PC-3 (cell line): ENCODE measurements at regions not wholly inside any gene's neighbourhood (a gene's known extent, or its start where the extent isn't known, plus 50 kb on each side); places are given as distances from the start of the nearest gene placed in this dataset.

Source experiments
- ATAC-seq: fragments of 200-7000 bp; cut with Tn5 transposase; 2 replicates; pipeline ENCODE4 v1.9.1; 2020; ENCODE audit warnings: mild to moderate bottlenecking, moderate library complexity
- BruUV-seq: library from RNA; stranded (reverse); fragments of 400-500 nt; replicated peaks from 2 replicates; lab custom pipeline; 2021; lab: Mats Ljungman, UMichigan
- CTCF ChIA-PET: fragments of 300-600 bp; sonication (Branson Sonifier 250); formaldehyde crosslinking; loops from one replicate; lab custom pipeline; 2022; ENCODE audit warnings: antibody characterized with exemption; lab: Charles Lee
- POLR2A ChIA-PET: fragments of 300-600 bp; sonication (Branson Sonifier 250); formaldehyde crosslinking; loops from one replicate; lab custom pipeline; 2022; ENCODE audit warnings: antibody characterized with exemption; ENCODE audit not compliant: unreplicated experiment; lab: Charles Lee
- DNase-seq: peaks from one replicate; pipeline ENCODE4 v3.0.0-alpha.2; 2015
- H2AFZ ChIP-seq: fragments of 300-600 bp; sonication (generic); 2 replicates; pipeline ENCODE4 v1.6.0; 2016; ENCODE audit warnings: antibody characterized with exemption, low read length
- H3F3A ChIP-seq: fragments of 300-600 bp; sonication (generic); one replicate; pipeline ENCODE4 v1.6.0; 2017; ENCODE audit warnings: antibody characterized with exemption, low read length, control low read depth, mild to moderate bottlenecking; ENCODE audit not compliant: unreplicated experiment
- H3K27ac ChIP-seq: fragments of 300-600 bp; sonication (generic); 2 replicates; pipeline ENCODE4 v1.5.1; 2016; ENCODE audit warnings: mild to moderate bottlenecking, low read length
- H3K27me3 ChIP-seq: fragments of 300-600 bp; sonication (generic); 2 replicates; pipeline ENCODE4 v1.6.1; 2016; ENCODE audit warnings: low read length, mixed read lengths
- H3K36me3 ChIP-seq: fragments of 300-600 bp; sonication (generic); 2 replicates; pipeline ENCODE4 v1.6.1; 2016; ENCODE audit warnings: low read depth, mixed run types, low read length, mixed read lengths
- H3K4me1 ChIP-seq: fragments of 300-600 bp; sonication (generic); 2 replicates; pipeline ENCODE4 v1.5.1; 2016; ENCODE audit warnings: low read length; ENCODE audit not compliant: insufficient read depth
- H3K4me2 ChIP-seq: fragments of 300-600 bp; sonication (generic); 2 replicates; pipeline ENCODE4 v1.6.0; 2016; ENCODE audit warnings: low read length
- H3K4me3 ChIP-seq: fragments of 300-600 bp; sonication (generic); 2 replicates; pipeline ENCODE4 v1.5.1; 2016; ENCODE audit warnings: mild to moderate bottlenecking, low read length, mixed read lengths
- H3K79me2 ChIP-seq: fragments of 300-600 bp; sonication (generic); 2 replicates; pipeline ENCODE4 v1.6.1; 2017; ENCODE audit warnings: low read length, mixed read lengths
- H3K9ac ChIP-seq: fragments of 300-600 bp; sonication (generic); 2 replicates; pipeline ENCODE4 v1.6.0; 2016; ENCODE audit warnings: mild to moderate bottlenecking, low read length
- H3K9me2 ChIP-seq: fragments of 300-600 bp; sonication (generic); replicated peaks from 2 replicates; pipeline ENCODE4 v1.6.1; 2016; ENCODE audit warnings: mixed run types, low read length, mixed read lengths
- H3K9me3 ChIP-seq: fragments of 300-600 bp; sonication (generic); 2 replicates; pipeline ENCODE4 v1.6.1; 2016; ENCODE audit warnings: low read length, mixed read lengths
- H4K20me1 ChIP-seq: fragments of 300-600 bp; sonication (generic); 2 replicates; pipeline ENCODE4 v1.6.1; 2016; ENCODE audit warnings: low read length, mixed read lengths
- CTCF ChIP-seq: fragments of 300-600 bp; sonication (generic); conservative IDR thresholded peaks from 2 replicates; pipeline ENCODE4 v1.5.1; 2017; ENCODE audit warnings: antibody characterized with exemption, low read depth, mild to moderate bottlenecking, low read length
- EZH2 ChIP-seq: fragments of 300-600 bp; sonication (generic); IDR thresholded peaks from one replicate; pipeline ENCODE4 v1.6.1; 2017; ENCODE audit warnings: antibody characterized with exemption, mild to moderate bottlenecking, low read length; ENCODE audit not compliant: unreplicated experiment
- EZH2phosphoT487 ChIP-seq: fragments of 300-600 bp; sonication (generic); IDR thresholded peaks from 2 replicates; pipeline ENCODE4 v1.6.1; 2018; ENCODE audit warnings: mild to moderate bottlenecking, antibody characterized with exemption, low read length, borderline replicate concordance
- intact Hi-C: fragments of 100-400 bp; cut with micrococcal nuclease; formaldehyde crosslinking; loops from 2 replicates; pipeline ENCODE4 v1.9.0; 2023

GRCh38 chr18:47709556-47709955 lies 220.9 kb downstream of the SMAD2 start:
- no peaks in the 10 kb centered on the region for H3F3A ChIP-seq
- no peaks in the 10 kb centered on the region for H3K36me3 ChIP-seq
- no peaks in the 10 kb centered on the region for H3K4me1 ChIP-seq
- BruUV-seq = no TSS peak
- TF ChIP-seq CTCF (no peak), EZH2 (no peak), EZH2phosphoT487 (no peak)
- H4K20me1 ChIP-seq = no peaks in the 10 kb centered on the region
- DNase-seq (no peak), ATAC-seq (no peak)
- no peak overlapping the region for H3K27ac ChIP-seq
- H3K4me2 ChIP-seq = no peak overlapping the region
- H3K4me3 ChIP-seq = no peak overlapping the region
- no peaks in the 10 kb centered on the region for H3K27me3 ChIP-seq
- ChIA-PET POLR2A (no interaction called here), CTCF (no interaction called here)
- H3K9me2 ChIP-seq = no peaks in the 10 kb centered on the region
- H3K9ac ChIP-seq = no peak overlapping the region
- no peaks in the 10 kb centered on the region for H3K9me3 ChIP-seq
- intact Hi-C loops = no loop called here
- H2AFZ ChIP-seq = no peak overlapping the region
- H3K79me2 ChIP-seq = no peaks in the 10 kb centered on the region

GRCh38 chr18:47708206-47708605 lies 222.3 kb downstream of the SMAD2 start:
- H3K36me3 ChIP-seq = no peaks in the 10 kb centered on the region
- TF ChIP-seq EZH2 (no peak), EZH2phosphoT487 (no peak), CTCF (no peak)
- no peak overlapping the region for H2AFZ ChIP-seq
- POLR2A ChIA-PET = no interaction called here
- H3K9me2 ChIP-seq = no peaks in the 10 kb centered on the region
- DNase-seq (no peak), ATAC-seq (no peak)
- H3K79me2 ChIP-seq = no peaks in the 10 kb centered on the region
- no peak overlapping the region for H3K4me2 ChIP-seq
- no peaks in the 10 kb centered on the region for H3F3A ChIP-seq
- H4K20me1 ChIP-seq = no peaks in the 10 kb centered on the region
- H3K9me3 ChIP-seq = no peaks in the 10 kb centered on the region
- BruUV-seq = no TSS peak
- H3K4me1 ChIP-seq = no peaks in the 10 kb centered on the region
- H3K27ac ChIP-seq = no peak overlapping the region
- H3K9ac ChIP-seq = no peak overlapping the region
- CTCF ChIA-PET = no interaction called here
- intact Hi-C loops = no loop called here
- no peaks in the 10 kb centered on the region for H3K27me3 ChIP-seq
- H3K4me3 ChIP-seq = no peak overlapping the region

GRCh38 chr18:47701134-47701533 lies 229.3 kb downstream of the SMAD2 start:
- Histone ChIP-seq H3K36me3 (no peaks in the 10 kb centered on the region), H3K9ac (no peak overlapping the region), H3K79me2 (no peaks in the 10 kb centered on the region), H3K4me2 (no peak overlapping the region), H2AFZ (no peak overlapping the region), H3K9me3 (no peaks in the 10 kb centered on the region), H3K9me2 (no peaks in the 10 kb centered on the region), H3F3A (no peaks in the 10 kb centered on the region), H3K4me3 (no peak overlapping the region), H3K27me3 (no peaks in the 10 kb centered on the region), H3K27ac (no peak overlapping the region), H4K20me1 (no peaks in the 10 kb centered on the region), H3K4me1 (no peaks in the 10 kb centered on the region)
- ATAC-seq (no peak), DNase-seq (no peak)
- CTCF ChIA-PET = no interaction called here
- POLR2A ChIA-PET = no interaction called here
- intact Hi-C loops = no loop called here
- no TSS peak for BruUV-seq
- TF ChIP-seq CTCF = no peak
- no peak for TF ChIP-seq EZH2phosphoT487
- no peak for TF ChIP-seq EZH2
